HCT116 (cell line): ENCODE measurements at regions not wholly inside any gene's neighbourhood (a gene's known extent, or its start where the extent isn't known, plus 50 kb on each side); places are given as distances from the start of the nearest gene placed in this dataset.

Experiments
- ATAC-seq: fragments of 200-7000 bp; cut with Tn5 transposase; 2 replicates; pipeline ENCODE4 v1.9.1; 2020; ENCODE audit warnings: mild to moderate bottlenecking, moderate library complexity
- BruUV-seq: library from RNA; stranded (reverse); fragments of 400-500 nt; replicated peaks from 2 replicates; lab custom pipeline; 2021; lab: Mats Ljungman, UMichigan
- CTCF ChIA-PET: fragments of 300-600 bp; sonication (Branson Sonifier 250); formaldehyde crosslinking; loops from one replicate; lab custom pipeline; 2021; ENCODE audit warnings: antibody characterized with exemption; lab: Charles Lee
- POLR2A ChIA-PET: fragments of 300-600, 350-600 bp; sonication (Branson Sonifier 250); formaldehyde crosslinking; loops from one replicate; lab custom pipeline; 2021; ENCODE audit warnings: antibody characterized with exemption; lab: Charles Lee
- RAD21 ChIA-PET, 2 experiments: fragments of 300-600 bp; sonication (Branson Sonifier 250); formaldehyde crosslinking; loops; one replicate each; lab custom pipeline; 2023; ENCODE audit warnings: low total read pairs in 2 of 2; ENCODE audit not compliant: uncharacterized antibody in 2 of 2, unreplicated experiment in 2 of 2, low non-redundant PET in 1 of 2; lab: Charles Lee
- DNase-seq: peaks from one replicate; pipeline ENCODE4 v3.0.0-alpha.2; 2010; ENCODE audit warnings: low read depth, low spot score
- H2AFZ ChIP-seq: fragments of 200-600 bp; shearing (Covaris generic), sonication (generic); 2 replicates; pipeline ENCODE4 v1.6.1; 2017; ENCODE audit warnings: low read depth, mixed run types, mixed read lengths, antibody characterized with exemption, low read length; ENCODE audit not compliant: poor library complexity, severe bottlenecking
- H3K27ac ChIP-seq: 2 replicates; pipeline ENCODE4 v1.5.1; 2012; ENCODE audit warnings: low read depth, low read length
- H3K27me3 ChIP-seq: fragments of 200-600 bp; sonication (generic); 2 replicates; pipeline ENCODE4 v1.6.1; 2016; ENCODE audit warnings: mixed run types, low read length, mixed read lengths; ENCODE audit not compliant: insufficient read depth
- H3K36me3 ChIP-seq, 2 experiments: fragments of 200-500 bp in 1 of 2; fragments of 200-600 bp in 1 of 2; sonication (Bioruptor generic) in 1 of 2; sonication (generic) in 1 of 2; 2 replicates each; pipeline versions ENCODE4 v1.5.1 to v1.6.1; 2014 to 2016; ENCODE audit warnings: low read length in 2 of 2, inconsistent platforms in 1 of 2, mixed read lengths in 1 of 2, mixed run types in 1 of 2; ENCODE audit not compliant: insufficient read depth in 2 of 2, control insufficient read depth in 1 of 2
- H3K4me1 ChIP-seq, 2 experiments: fragments of 200-600 bp in 1 of 2; sonication (generic) in 1 of 2; 2 replicates each; pipeline versions ENCODE4 v1.5.1 to v1.6.1; 2012 to 2017; ENCODE audit warnings: low read length in 2 of 2, inconsistent platforms in 1 of 2, mild to moderate bottlenecking in 1 of 2, mixed read lengths in 1 of 2, mixed run types in 1 of 2, moderate library complexity in 1 of 2; ENCODE audit not compliant: insufficient read depth in 2 of 2, control insufficient read depth in 1 of 2
- H3K4me2 ChIP-seq: fragments of 200-600 bp; sonication (generic); 2 replicates; pipeline ENCODE4 v1.6.1; 2017; ENCODE audit warnings: mixed run types, low read length, mixed read lengths
- H3K4me3 ChIP-seq, 2 experiments: fragments of 200-600 bp in 1 of 2; sonication (generic) in 1 of 2; replicated peaks in 1 of 2; 2 replicates each; pipeline ENCODE4 v1.5.1; 2011 to 2016; ENCODE audit warnings: low read length in 2 of 2, control low read depth in 1 of 2, low read depth in 1 of 2, mild to moderate bottlenecking in 1 of 2, mixed read lengths in 1 of 2, mixed run types in 1 of 2
- H3K79me2 ChIP-seq: fragments of 200-600 bp; sonication (generic); 2 replicates; pipeline ENCODE4 v1.6.1; 2017; ENCODE audit warnings: mild to moderate bottlenecking, mixed run types, low read length, moderate library complexity, mixed read lengths; ENCODE audit not compliant: insufficient read depth
- H3K9ac ChIP-seq: fragments of 200-600 bp; sonication (generic); 2 replicates; pipeline ENCODE4 v1.6.1; 2016; ENCODE audit warnings: low read length, mixed read lengths
- H3K9me2 ChIP-seq: fragments of 200-600 bp; sonication (generic), shearing (Covaris generic); 2 replicates; pipeline ENCODE4 v1.6.1; 2017; ENCODE audit warnings: mixed run types, mild to moderate bottlenecking, moderate library complexity; ENCODE audit not compliant: insufficient read depth
- H3K9me3 ChIP-seq, 2 experiments: fragments of 200-500 bp in 1 of 2; fragments of 200-600 bp in 1 of 2; sonication (Bioruptor generic) in 1 of 2; sonication (generic) in 1 of 2; 2 replicates each; pipeline ENCODE4 v1.6.1; 2014 to 2017; ENCODE audit warnings: low read length in 2 of 2, mixed read lengths in 2 of 2, inconsistent platforms in 1 of 2, low read depth in 1 of 2, mild to moderate bottlenecking in 1 of 2, mixed run types in 1 of 2, moderate library complexity in 1 of 2; ENCODE audit not compliant: control insufficient read depth in 1 of 2, insufficient read depth in 1 of 2
- H4K20me1 ChIP-seq: fragments of 200-600 bp; sonication (generic), shearing (Covaris generic); 2 replicates; pipeline ENCODE4 v1.6.1; 2017; ENCODE audit warnings: mixed run types, mild to moderate bottlenecking, moderate library complexity; ENCODE audit not compliant: insufficient read depth
- CEBPB ChIP-seq: IDR thresholded peaks from 2 replicates; pipeline ENCODE4 v1.6.1; 2012; ENCODE audit warnings: low read depth
- ELF1 ChIP-seq: IDR thresholded peaks from 2 replicates; pipeline ENCODE4 v1.6.1; 2012; ENCODE audit warnings: low read depth, borderline replicate concordance
- EZH2 ChIP-seq: fragments of 200-600 bp; sonication (generic); IDR thresholded peaks from 2 replicates; pipeline ENCODE4 v1.6.1; 2017; ENCODE audit warnings: antibody characterized with exemption, mixed run types
- EZH2phosphoT487 ChIP-seq: fragments of 200-600 bp; IDR thresholded peaks from 2 replicates; pipeline ENCODE4 v1.6.1; 2018; ENCODE audit warnings: antibody characterized with exemption, borderline replicate concordance
- FOSL1 ChIP-seq: IDR thresholded peaks from 2 replicates; pipeline ENCODE4 v1.6.1; 2012; ENCODE audit warnings: low read depth
- JUND ChIP-seq: IDR thresholded peaks from 2 replicates; pipeline ENCODE4 v1.6.1; 2012
- POLR2A ChIP-seq: IDR thresholded peaks from 2 replicates; pipeline ENCODE4 v1.7.0; 2011; ENCODE audit warnings: borderline replicate concordance; ENCODE audit not compliant: insufficient read depth, insufficient read length; ENCODE audit errors: extremely low read depth
- POLR2AphosphoS5 ChIP-seq: IDR thresholded peaks from 2 replicates; pipeline ENCODE4 v1.6.1; 2011; ENCODE audit warnings: mild to moderate bottlenecking, low read depth, low read length, moderate library complexity
- RAD21 ChIP-seq: IDR thresholded peaks from 2 replicates; pipeline ENCODE4 v1.6.1; 2012; ENCODE audit warnings: low read depth, mild to moderate bottlenecking
- SIN3A ChIP-seq: IDR thresholded peaks from 2 replicates; pipeline ENCODE4 v1.6.1; 2012; ENCODE audit warnings: low read depth
- SP1 ChIP-seq: IDR thresholded peaks from 2 replicates; pipeline ENCODE4 v1.6.1; 2012; ENCODE audit warnings: low read depth
- TCF7L2 ChIP-seq: IDR thresholded peaks from 2 replicates; pipeline ENCODE4 v1.7.0; 2011; ENCODE audit warnings: borderline replicate concordance, inconsistent platforms; ENCODE audit not compliant: insufficient read depth, insufficient read length; ENCODE audit errors: extremely low read depth
- YY1 ChIP-seq: IDR thresholded peaks from 2 replicates; pipeline ENCODE4 v1.6.1; 2011; ENCODE audit warnings: low read length, low read depth, moderate library complexity, mild to moderate bottlenecking; ENCODE audit not compliant: insufficient replicate concordance; ENCODE audit errors: extremely low read depth
- intact Hi-C: fragments of 100-400 bp; cut with micrococcal nuclease; formaldehyde crosslinking; loops from 2 replicates; pipeline ENCODE4 v1.10.0; 2022
- TF ChIP-seq, protein P1 (sequence below): IDR thresholded peaks from 2 replicates; pipeline ENCODE4 v1.6.1; 2012; ENCODE audit warnings: low read depth
- TF ChIP-seq, protein P2 (sequence below), 3 experiments: fragments of 200-600 bp in 1 of 3; sonication (generic) in 1 of 3; IDR thresholded peaks in 2 of 3; conservative IDR thresholded peaks in 1 of 3; 2 replicates each; pipeline ENCODE4 v1.5.1; 2012 to 2017; ENCODE audit warnings: low read depth in 2 of 3, low read length in 2 of 3, antibody characterized with exemption in 1 of 3, borderline replicate concordance in 1 of 3, control low read depth in 1 of 3, mild to moderate bottlenecking in 1 of 3, mixed read lengths in 1 of 3, mixed run types in 1 of 3, moderate library complexity in 1 of 3; ENCODE audit not compliant: insufficient read depth in 1 of 3
- TF ChIP-seq, protein P3 (sequence below): IDR thresholded peaks from 2 replicates; pipeline ENCODE4 v1.6.1; 2011; ENCODE audit warnings: mild to moderate bottlenecking, low read length, moderate library complexity; ENCODE audit not compliant: insufficient replicate concordance; ENCODE audit errors: extremely low read depth
- TF ChIP-seq, protein P4 (sequence below): IDR thresholded peaks from 2 replicates; pipeline ENCODE4 v1.6.1; 2012

DNA sequence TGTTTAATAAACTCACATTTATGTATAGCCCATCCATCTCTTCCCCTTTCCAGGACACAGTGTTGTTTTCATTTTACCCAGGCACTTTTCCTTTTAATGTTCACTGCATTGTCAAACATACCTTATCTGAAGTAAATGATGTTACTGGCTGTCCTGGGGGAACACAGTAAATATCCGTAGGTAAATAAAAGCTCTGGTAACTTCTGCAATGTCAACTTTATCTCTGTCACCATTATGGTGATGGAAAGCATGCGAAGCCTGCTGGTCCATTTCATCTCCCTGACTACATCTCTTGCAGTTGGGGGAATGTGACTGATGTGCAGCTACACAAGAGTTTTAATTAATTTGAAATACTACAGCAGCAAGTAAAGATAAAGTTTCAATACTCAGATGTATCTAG, 1162.1 kb upstream of the SEMA6A start:
- H3K9me2 ChIP-seq: no peaks in the 10 kb centered on the region
- TF ChIP-seq, protein P1, sequence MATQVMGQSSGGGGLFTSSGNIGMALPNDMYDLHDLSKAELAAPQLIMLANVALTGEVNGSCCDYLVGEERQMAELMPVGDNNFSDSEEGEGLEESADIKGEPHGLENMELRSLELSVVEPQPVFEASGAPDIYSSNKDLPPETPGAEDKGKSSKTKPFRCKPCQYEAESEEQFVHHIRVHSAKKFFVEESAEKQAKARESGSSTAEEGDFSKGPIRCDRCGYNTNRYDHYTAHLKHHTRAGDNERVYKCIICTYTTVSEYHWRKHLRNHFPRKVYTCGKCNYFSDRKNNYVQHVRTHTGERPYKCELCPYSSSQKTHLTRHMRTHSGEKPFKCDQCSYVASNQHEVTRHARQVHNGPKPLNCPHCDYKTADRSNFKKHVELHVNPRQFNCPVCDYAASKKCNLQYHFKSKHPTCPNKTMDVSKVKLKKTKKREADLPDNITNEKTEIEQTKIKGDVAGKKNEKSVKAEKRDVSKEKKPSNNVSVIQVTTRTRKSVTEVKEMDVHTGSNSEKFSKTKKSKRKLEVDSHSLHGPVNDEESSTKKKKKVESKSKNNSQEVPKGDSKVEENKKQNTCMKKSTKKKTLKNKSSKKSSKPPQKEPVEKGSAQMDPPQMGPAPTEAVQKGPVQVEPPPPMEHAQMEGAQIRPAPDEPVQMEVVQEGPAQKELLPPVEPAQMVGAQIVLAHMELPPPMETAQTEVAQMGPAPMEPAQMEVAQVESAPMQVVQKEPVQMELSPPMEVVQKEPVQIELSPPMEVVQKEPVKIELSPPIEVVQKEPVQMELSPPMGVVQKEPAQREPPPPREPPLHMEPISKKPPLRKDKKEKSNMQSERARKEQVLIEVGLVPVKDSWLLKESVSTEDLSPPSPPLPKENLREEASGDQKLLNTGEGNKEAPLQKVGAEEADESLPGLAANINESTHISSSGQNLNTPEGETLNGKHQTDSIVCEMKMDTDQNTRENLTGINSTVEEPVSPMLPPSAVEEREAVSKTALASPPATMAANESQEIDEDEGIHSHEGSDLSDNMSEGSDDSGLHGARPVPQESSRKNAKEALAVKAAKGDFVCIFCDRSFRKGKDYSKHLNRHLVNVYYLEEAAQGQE: no peak
- TF ChIP-seq EZH2 (no peak), TCF7L2 (no peak), RAD21 (no peak), CEBPB (no peak), JUND (no peak), POLR2AphosphoS5 (no peak), YY1 (no peak), POLR2A (no peak), EZH2phosphoT487 (no peak), SIN3A (no peak), SP1 (no peak), FOSL1 (no peak), ELF1 (no peak)
- TF ChIP-seq, protein P2, sequence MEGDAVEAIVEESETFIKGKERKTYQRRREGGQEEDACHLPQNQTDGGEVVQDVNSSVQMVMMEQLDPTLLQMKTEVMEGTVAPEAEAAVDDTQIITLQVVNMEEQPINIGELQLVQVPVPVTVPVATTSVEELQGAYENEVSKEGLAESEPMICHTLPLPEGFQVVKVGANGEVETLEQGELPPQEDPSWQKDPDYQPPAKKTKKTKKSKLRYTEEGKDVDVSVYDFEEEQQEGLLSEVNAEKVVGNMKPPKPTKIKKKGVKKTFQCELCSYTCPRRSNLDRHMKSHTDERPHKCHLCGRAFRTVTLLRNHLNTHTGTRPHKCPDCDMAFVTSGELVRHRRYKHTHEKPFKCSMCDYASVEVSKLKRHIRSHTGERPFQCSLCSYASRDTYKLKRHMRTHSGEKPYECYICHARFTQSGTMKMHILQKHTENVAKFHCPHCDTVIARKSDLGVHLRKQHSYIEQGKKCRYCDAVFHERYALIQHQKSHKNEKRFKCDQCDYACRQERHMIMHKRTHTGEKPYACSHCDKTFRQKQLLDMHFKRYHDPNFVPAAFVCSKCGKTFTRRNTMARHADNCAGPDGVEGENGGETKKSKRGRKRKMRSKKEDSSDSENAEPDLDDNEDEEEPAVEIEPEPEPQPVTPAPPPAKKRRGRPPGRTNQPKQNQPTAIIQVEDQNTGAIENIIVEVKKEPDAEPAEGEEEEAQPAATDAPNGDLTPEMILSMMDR (IDR thresholded peaks at IDR 0.05 in 2 of 3, conservative IDR thresholded peaks at IDR 0.05 in 1 of 3; ENCODE audit: borderline replicate concordance in 1 of 3, insufficient read depth in 1 of 3, low read depth in 2 of 3, low read length in 2 of 3): no peak
- TF ChIP-seq, protein P3, sequence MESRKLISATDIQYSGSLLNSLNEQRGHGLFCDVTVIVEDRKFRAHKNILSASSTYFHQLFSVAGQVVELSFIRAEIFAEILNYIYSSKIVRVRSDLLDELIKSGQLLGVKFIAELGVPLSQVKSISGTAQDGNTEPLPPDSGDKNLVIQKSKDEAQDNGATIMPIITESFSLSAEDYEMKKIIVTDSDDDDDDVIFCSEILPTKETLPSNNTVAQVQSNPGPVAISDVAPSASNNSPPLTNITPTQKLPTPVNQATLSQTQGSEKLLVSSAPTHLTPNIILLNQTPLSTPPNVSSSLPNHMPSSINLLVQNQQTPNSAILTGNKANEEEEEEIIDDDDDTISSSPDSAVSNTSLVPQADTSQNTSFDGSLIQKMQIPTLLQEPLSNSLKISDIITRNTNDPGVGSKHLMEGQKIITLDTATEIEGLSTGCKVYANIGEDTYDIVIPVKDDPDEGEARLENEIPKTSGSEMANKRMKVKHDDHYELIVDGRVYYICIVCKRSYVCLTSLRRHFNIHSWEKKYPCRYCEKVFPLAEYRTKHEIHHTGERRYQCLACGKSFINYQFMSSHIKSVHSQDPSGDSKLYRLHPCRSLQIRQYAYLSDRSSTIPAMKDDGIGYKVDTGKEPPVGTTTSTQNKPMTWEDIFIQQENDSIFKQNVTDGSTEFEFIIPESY: no peak
- TF ChIP-seq, protein P4, sequence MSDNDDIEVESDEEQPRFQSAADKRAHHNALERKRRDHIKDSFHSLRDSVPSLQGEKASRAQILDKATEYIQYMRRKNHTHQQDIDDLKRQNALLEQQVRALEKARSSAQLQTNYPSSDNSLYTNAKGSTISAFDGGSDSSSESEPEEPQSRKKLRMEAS: no peak
- H3K4me3 ChIP-seq: no peak overlapping the region
- H3K4me1 ChIP-seq: no peaks in the 10 kb centered on the region
- H3K9ac ChIP-seq: no peak overlapping the region
- intact Hi-C loops: no loop called here
- H3K27me3 ChIP-seq: no peaks in the 10 kb centered on the region
- RAD21 ChIA-PET: no interaction called here
- POLR2A ChIA-PET: no interaction called here
- DNase-seq (no peak), ATAC-seq (no peak)
- H3K4me2 ChIP-seq: no peak overlapping the region
- H3K27ac ChIP-seq: no peak overlapping the region
- H3K36me3 ChIP-seq: no peaks in the 10 kb centered on the region
- no peaks in the 10 kb centered on the region for H3K9me3 ChIP-seq
- H3K79me2 ChIP-seq: no peaks in the 10 kb centered on the region
- no peaks in the 10 kb centered on the region for H4K20me1 ChIP-seq
- no TSS peak for BruUV-seq
- CTCF ChIA-PET: no interaction called here
- H2AFZ ChIP-seq: no peak overlapping the region
